ENCODE measurements at regions not wholly inside any gene's neighbourhood (a gene's known extent, or its start where the extent isn't known, plus 50 kb on each side); places are given as distances from the start of the nearest gene placed in this dataset.

GRCh38 chr13:70469077-70469476 is 360.8 kb upstream of the KLHL1 start:
- Histone ChIP-seq H3K9ac (ENCODE audit: low read length) (no peak overlapping the region), H3K79me2 (ENCODE audit: insufficient read depth, low read length) (no peaks in the 10 kb centered on the region), H3K36me3 (ENCODE audit: low read length) (peaks cover 3% of the 10 kb centered on the region; the same call in 1 of the 2 replicates), H3K9me3 (ENCODE audit: insufficient read depth, low read length) (no peaks in the 10 kb centered on the region), H3K27me3 (ENCODE audit: low read length) (no peaks in the 10 kb centered on the region), H3K4me3 (ENCODE audit: insufficient read depth, low read length, poor library complexity, severe bottlenecking) (no peak overlapping the region), H3F3A (ENCODE audit: insufficient read depth) (no peaks in the 10 kb centered on the region), H2AFZ (ENCODE audit: low read depth, low read length, severe bottlenecking) (no peak overlapping the region), H3K4me2 (ENCODE audit: low read depth, low read length, poor library complexity, severe bottlenecking) (no peak overlapping the region), H3K27ac (ENCODE audit: low read depth, low read length) (no peak overlapping the region), H4K20me1 (ENCODE audit: low read depth, low read length) (no peaks in the 10 kb centered on the region), H3K9me2 (replicated peaks; ENCODE audit: insufficient read depth, low read length) (no peaks in the 10 kb centered on the region)
- TF ChIP-seq EZH2phosphoT487 (conservative IDR thresholded peaks at IDR 0.05; ENCODE audit: low read length): no peak
- TF ChIP-seq CTCF (IDR thresholded peaks at IDR 0.05; ENCODE audit: insufficient read depth, low read length, poor library complexity, severe bottlenecking): no peak

- TF ChIP-seq EZH2phosphoT487 (conservative IDR thresholded peaks at IDR 0.05; ENCODE audit: low read length): no peak
- no peak for TF ChIP-seq CTCF (IDR thresholded peaks at IDR 0.05; ENCODE audit: insufficient read depth, low read length, poor library complexity, severe bottlenecking)
Measured at GRCh38 chr13:70457474-70457873, 349.2 kb upstream of the KLHL1 start.

GRCh38 chr13:70448820-70449219 is 340.6 kb upstream of the KLHL1 start:
- Histone ChIP-seq H3K9me2 (replicated peaks; ENCODE audit: insufficient read depth, low read length) (no peaks in the 10 kb centered on the region), H3K4me3 (ENCODE audit: insufficient read depth, low read length, poor library complexity, severe bottlenecking) (no peak overlapping the region), H3K27me3 (ENCODE audit: low read length) (no peaks in the 10 kb centered on the region), H3K36me3 (ENCODE audit: low read length) (no peaks in the 10 kb centered on the region), H3F3A (ENCODE audit: insufficient read depth) (no peaks in the 10 kb centered on the region), H3K27ac (ENCODE audit: low read depth, low read length) (no peak overlapping the region), H3K9ac (ENCODE audit: low read length) (no peak overlapping the region), H3K79me2 (ENCODE audit: insufficient read depth, low read length) (no peaks in the 10 kb centered on the region), H4K20me1 (ENCODE audit: low read depth, low read length) (no peaks in the 10 kb centered on the region), H2AFZ (ENCODE audit: low read depth, low read length, severe bottlenecking) (no peak overlapping the region), H3K9me3 (ENCODE audit: insufficient read depth, low read length) (peaks cover 7% of the 10 kb centered on the region; the same call in 1 of the 2 replicates), H3K4me2 (ENCODE audit: low read depth, low read length, poor library complexity, severe bottlenecking) (no peak overlapping the region)
- TF ChIP-seq EZH2phosphoT487 (conservative IDR thresholded peaks at IDR 0.05; ENCODE audit: low read length): no peak
- TF ChIP-seq CTCF (IDR thresholded peaks at IDR 0.05; ENCODE audit: insufficient read depth, low read length, poor library complexity, severe bottlenecking): no peak

More at GRCh38 chr13:70457474-70457873, 349.2 kb upstream of the KLHL1 start:
- Histone ChIP-seq H3K36me3 (ENCODE audit: low read length) (no peaks in the 10 kb centered on the region), H3K9me2 (replicated peaks; ENCODE audit: insufficient read depth, low read length) (no peaks in the 10 kb centered on the region; the same call in 1 of the 2 replicates), H3F3A (ENCODE audit: insufficient read depth) (no peaks in the 10 kb centered on the region), H3K4me3 (ENCODE audit: insufficient read depth, low read length, poor library complexity, severe bottlenecking) (no peak overlapping the region), H3K27ac (ENCODE audit: low read depth, low read length) (no peak overlapping the region), H3K9ac (ENCODE audit: low read length) (no peak overlapping the region), H2AFZ (ENCODE audit: low read depth, low read length, severe bottlenecking) (no peak overlapping the region), H4K20me1 (ENCODE audit: low read depth, low read length) (no peaks in the 10 kb centered on the region), H3K27me3 (ENCODE audit: low read length) (no peaks in the 10 kb centered on the region), H3K79me2 (ENCODE audit: insufficient read depth, low read length) (no peaks in the 10 kb centered on the region), H3K4me2 (ENCODE audit: low read depth, low read length, poor library complexity, severe bottlenecking) (no peak overlapping the region), H3K9me3 (ENCODE audit: insufficient read depth, low read length) (no peaks in the 10 kb centered on the region)
